Mammary epithelial cell (primary cell): ENCODE measurements at regions not wholly inside any gene's neighbourhood (a gene's known extent, or its start where the extent isn't known, plus 50 kb on each side); places are given as distances from the start of the nearest gene placed in this dataset.

Experiments
- EZH2 ChIP-seq: IDR thresholded peaks from 2 replicates; pipeline ENCODE4 v1.6.1; 2012; ENCODE audit warnings: low read length, inconsistent platforms, borderline replicate concordance
- TF ChIP-seq, protein P1 (sequence below), 2 donors: IDR thresholded peaks in 1 of 2; conservative IDR thresholded peaks in 1 of 2; 2 replicates each; pipeline ENCODE4 v1.5.1; 2011 to 2012; ENCODE audit warnings: inconsistent platforms in 2 of 2, low read length in 2 of 2, mild to moderate bottlenecking in 2 of 2, control low read depth in 1 of 2, low read depth in 1 of 2; ENCODE audit not compliant: insufficient read depth in 1 of 2; ENCODE audit errors: extremely low read depth in 1 of 2

DNA sequence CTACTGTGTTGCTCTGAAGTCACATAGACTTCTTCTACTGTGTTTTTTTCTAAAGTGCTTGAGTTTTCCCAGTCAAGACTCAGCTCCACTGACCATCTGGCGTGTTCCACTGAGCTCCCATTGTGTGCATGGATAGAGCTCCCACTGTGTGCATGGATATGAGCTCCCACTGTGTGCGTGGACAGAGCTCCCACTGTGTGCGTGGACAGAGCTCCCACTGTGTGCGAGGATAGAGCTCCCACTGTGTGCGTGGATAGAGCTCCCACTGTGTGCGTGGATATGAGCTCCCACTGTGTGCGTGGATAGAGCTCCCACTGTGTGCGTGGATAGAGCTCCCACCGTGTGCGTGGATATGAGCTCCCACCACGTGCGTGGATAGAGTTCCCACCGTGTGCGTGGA is 148.3 kb upstream of the ALKAL2 start:
- TF ChIP-seq, protein P1, sequence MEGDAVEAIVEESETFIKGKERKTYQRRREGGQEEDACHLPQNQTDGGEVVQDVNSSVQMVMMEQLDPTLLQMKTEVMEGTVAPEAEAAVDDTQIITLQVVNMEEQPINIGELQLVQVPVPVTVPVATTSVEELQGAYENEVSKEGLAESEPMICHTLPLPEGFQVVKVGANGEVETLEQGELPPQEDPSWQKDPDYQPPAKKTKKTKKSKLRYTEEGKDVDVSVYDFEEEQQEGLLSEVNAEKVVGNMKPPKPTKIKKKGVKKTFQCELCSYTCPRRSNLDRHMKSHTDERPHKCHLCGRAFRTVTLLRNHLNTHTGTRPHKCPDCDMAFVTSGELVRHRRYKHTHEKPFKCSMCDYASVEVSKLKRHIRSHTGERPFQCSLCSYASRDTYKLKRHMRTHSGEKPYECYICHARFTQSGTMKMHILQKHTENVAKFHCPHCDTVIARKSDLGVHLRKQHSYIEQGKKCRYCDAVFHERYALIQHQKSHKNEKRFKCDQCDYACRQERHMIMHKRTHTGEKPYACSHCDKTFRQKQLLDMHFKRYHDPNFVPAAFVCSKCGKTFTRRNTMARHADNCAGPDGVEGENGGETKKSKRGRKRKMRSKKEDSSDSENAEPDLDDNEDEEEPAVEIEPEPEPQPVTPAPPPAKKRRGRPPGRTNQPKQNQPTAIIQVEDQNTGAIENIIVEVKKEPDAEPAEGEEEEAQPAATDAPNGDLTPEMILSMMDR (conservative IDR thresholded peaks at IDR 0.05 in 1 of 2, IDR thresholded peaks at IDR 0.05 in 1 of 2; ENCODE audit: extremely low read depth in 1 of 2, insufficient read depth in 1 of 2, low read depth in 1 of 2, low read length in 2 of 2) = no peak
- no peak for TF ChIP-seq EZH2
